ENCODE measurements at regions not wholly inside any gene's neighbourhood (a gene's known extent, or its start where the extent isn't known, plus 50 kb on each side); places are given as distances from the start of the nearest gene placed in this dataset.

DNA sequence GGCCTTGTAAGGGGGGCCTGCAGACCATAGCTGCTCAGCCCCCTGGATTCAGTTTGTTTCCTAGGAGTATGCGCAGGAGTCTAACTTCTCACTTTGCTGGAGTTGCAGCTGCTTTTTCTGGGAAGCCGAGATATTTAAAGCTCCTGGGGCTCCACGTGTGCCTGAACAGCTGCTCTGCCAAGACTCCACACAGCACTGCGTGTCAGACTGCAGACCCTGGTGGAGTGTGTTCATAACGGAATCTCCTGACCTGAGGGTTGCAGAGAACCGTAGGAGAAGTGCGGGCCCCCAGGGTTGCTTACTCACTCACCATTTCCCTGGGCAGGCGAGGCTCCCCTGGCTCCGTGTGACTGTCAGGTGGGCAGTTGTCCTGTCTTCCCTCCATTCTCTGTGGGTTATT lies 474.3 kb upstream of the TMPRSS15 start:
- no peak for DNase-seq (ENCODE audit: low read depth)
- TF ChIP-seq, protein P1, sequence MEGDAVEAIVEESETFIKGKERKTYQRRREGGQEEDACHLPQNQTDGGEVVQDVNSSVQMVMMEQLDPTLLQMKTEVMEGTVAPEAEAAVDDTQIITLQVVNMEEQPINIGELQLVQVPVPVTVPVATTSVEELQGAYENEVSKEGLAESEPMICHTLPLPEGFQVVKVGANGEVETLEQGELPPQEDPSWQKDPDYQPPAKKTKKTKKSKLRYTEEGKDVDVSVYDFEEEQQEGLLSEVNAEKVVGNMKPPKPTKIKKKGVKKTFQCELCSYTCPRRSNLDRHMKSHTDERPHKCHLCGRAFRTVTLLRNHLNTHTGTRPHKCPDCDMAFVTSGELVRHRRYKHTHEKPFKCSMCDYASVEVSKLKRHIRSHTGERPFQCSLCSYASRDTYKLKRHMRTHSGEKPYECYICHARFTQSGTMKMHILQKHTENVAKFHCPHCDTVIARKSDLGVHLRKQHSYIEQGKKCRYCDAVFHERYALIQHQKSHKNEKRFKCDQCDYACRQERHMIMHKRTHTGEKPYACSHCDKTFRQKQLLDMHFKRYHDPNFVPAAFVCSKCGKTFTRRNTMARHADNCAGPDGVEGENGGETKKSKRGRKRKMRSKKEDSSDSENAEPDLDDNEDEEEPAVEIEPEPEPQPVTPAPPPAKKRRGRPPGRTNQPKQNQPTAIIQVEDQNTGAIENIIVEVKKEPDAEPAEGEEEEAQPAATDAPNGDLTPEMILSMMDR (conservative IDR thresholded peaks at IDR 0.05; ENCODE audit: low read depth, low read length), result no peak
- no peak overlapping the region for H3K4me3 ChIP-seq (ENCODE audit: low read length)

DNA sequence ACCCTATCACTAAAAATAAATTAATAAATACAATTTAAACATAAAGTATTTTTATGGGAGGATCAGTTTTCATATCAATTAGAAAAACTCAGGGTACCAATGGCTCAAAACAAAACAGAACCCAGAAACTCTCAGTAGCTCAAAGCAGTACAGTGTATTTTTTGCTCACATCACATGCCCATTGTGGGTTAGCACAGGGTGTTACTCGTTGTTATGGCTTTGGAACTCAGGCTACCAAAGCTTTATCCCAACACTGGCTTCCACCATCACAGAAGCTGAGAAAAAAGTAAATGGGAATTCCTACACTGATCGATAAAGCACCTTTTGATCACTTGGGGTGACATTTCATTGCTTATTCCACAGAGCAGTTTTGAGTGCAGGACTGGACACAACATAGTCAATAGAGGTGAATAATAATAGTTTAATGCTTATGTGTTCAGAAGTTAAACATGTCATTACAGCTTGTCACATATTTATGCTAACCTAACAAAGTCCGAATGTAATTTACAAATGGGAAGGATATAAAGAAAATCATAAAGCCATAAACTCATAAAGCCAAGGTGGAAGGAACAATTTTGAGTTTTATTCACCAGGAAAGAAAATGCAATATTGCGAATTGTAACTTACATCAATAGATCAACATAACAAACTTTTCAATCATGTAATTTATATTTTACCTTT lies 484.5 kb upstream of the TMPRSS15 start:
- H3K4me3 ChIP-seq (ENCODE audit: low read length), result no peak overlapping the region
- DNase-seq (ENCODE audit: low read depth), result no peak
- TF ChIP-seq, protein P1 (conservative IDR thresholded peaks at IDR 0.05; ENCODE audit: low read depth, low read length), result no peak

DNA sequence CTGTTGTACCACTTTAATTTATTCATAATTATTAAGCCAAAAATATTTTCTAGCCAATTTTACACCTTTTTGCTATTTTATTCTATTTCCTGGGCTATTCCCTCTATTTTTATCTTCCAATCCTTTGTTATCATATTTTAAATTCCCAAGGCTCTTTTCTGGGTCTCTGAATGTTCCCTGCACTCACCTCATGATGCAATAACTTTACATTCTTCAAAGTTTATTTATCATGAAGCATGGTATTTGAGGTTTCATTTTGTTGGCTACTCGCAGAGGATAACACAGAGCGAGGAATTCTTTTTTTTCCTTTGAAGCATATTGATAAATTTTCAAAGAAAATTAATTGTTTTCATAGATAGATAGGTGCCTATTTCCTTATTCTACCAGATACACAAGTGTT lies 489.8 kb upstream of the TMPRSS15 start:
- DNase-seq (ENCODE audit: low read depth), result no peak
- TF ChIP-seq, protein P1 (conservative IDR thresholded peaks at IDR 0.05; ENCODE audit: low read depth, low read length), result no peak
- H3K4me3 ChIP-seq (ENCODE audit: low read length), result no peak overlapping the region

DNA sequence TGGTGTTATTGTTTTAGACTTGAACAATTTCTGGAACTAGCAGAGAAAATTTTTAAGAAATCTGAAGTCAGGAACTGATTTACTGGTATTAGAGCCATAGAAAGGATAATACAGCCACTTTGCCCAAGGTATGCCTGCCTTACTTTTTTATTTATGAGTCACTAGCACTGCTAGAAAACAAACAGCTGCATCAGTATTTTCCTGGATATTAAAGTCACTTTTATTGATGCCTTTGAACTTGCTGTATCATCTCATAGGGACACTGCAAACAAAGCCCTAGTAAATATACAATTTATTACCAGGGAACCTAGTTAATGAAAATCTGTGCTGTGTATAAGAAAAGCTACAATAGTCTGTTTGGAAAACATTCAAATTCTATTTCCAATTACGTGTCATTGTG lies 490.8 kb upstream of the TMPRSS15 start:
- TF ChIP-seq, protein P1 (conservative IDR thresholded peaks at IDR 0.05; ENCODE audit: low read depth, low read length), result no peak
- no peak for DNase-seq (ENCODE audit: low read depth)
- no peak overlapping the region for H3K4me3 ChIP-seq (ENCODE audit: low read length)

DNA sequence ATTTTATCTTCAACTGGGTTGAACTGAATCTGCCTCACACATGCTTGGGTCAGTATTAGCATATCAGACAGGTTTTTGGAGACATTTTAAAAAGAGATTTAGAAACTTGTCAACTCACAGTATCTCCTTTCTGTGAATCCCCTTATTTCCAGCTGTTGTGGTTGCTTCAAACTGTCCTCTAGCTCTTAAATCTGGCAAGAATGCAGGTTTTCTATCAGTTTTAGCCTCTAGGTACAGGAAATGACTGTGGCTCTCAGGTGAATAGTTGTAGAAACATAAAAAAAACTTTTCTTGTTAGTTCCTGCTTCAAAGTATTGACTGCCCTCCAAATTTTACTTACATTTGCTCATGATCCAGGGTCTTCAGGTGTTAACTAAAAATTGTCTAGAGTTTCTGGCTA lies 495.7 kb upstream of the TMPRSS15 start:
- H3K4me3 ChIP-seq (ENCODE audit: low read length), result no peak overlapping the region
- TF ChIP-seq, protein P1 (conservative IDR thresholded peaks at IDR 0.05; ENCODE audit: low read depth, low read length), result no peak
- DNase-seq (ENCODE audit: low read depth), result no peak

DNA sequence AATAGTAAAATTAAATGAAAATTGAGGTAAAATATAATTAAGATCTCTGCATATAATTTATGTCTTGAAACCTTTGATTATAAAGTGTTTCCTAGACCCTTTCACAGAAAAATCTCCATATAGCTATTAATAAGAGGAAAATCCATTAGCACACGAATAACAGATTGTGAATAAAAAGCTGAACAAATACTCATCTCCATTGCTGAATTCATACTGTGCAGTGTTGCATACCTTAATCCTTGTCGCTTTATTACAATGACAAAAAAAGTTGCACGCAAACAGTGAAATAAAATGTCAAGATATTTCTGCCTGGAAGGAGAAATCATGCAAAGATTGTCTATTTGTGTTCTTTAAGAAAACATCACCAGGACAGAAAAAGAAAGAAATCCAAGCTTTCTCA lies 499.1 kb upstream of the TMPRSS15 start:
- H3K4me3 ChIP-seq (ENCODE audit: low read length), result no peak overlapping the region
- TF ChIP-seq, protein P1 (conservative IDR thresholded peaks at IDR 0.05; ENCODE audit: low read depth, low read length), result no peak

DNA sequence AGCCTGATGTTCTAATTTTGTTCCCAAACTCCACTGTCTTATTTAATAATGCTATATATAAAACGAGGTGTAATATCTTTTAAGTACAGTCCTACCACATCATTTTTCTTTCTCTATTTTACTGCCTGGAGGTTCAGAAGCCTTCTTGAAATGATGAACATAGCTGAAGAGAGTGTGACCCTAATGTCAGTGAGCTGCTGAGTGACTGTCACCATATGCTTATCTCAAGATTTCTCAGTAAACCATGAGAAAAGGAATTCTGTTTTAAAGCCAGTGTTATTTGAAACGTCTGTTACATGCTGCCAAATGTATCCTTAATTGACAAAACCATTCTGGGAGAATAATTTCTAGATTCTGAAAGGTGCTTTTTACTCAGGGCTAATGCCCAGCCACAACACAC lies 503.5 kb upstream of the TMPRSS15 start:
- TF ChIP-seq, protein P1 (conservative IDR thresholded peaks at IDR 0.05; ENCODE audit: low read depth, low read length), result no peak
- no peak overlapping the region for H3K4me3 ChIP-seq (ENCODE audit: low read length)
- no peak for DNase-seq (ENCODE audit: low read depth)

More for the DNA sequence above, 499.1 kb upstream of the TMPRSS15 start:
- no peak for DNase-seq (ENCODE audit: low read depth)
